OCI-LY1 (cell line): ENCODE measurements at regions not wholly inside any gene's neighbourhood (a gene's known extent, or its start where the extent isn't known, plus 50 kb on each side); places are given as distances from the start of the nearest gene placed in this dataset.

Experiments used
- EZH2 ChIP-seq: fragments of 200-600 bp; sonication (generic), shearing (Covaris generic); IDR thresholded peaks from 2 replicates; pipeline ENCODE4 v1.8.0; 2017; ENCODE audit warnings: borderline replicate concordance, mixed run types, mild to moderate bottlenecking, antibody characterized with exemption, low read length, moderate library complexity, mixed read lengths
- TF ChIP-seq, protein P1 (sequence below): fragments of 200-600 bp; sonication (generic), shearing (Covaris generic); IDR thresholded peaks from 2 replicates; pipeline ENCODE4 v1.5.1; 2017; ENCODE audit warnings: mild to moderate bottlenecking, antibody characterized with exemption, low read length, moderate library complexity, mixed read lengths

GRCh38 chr6:146898888-146899227 is 300.1 kb downstream of the ADGB start:
- TF ChIP-seq, protein P1, sequence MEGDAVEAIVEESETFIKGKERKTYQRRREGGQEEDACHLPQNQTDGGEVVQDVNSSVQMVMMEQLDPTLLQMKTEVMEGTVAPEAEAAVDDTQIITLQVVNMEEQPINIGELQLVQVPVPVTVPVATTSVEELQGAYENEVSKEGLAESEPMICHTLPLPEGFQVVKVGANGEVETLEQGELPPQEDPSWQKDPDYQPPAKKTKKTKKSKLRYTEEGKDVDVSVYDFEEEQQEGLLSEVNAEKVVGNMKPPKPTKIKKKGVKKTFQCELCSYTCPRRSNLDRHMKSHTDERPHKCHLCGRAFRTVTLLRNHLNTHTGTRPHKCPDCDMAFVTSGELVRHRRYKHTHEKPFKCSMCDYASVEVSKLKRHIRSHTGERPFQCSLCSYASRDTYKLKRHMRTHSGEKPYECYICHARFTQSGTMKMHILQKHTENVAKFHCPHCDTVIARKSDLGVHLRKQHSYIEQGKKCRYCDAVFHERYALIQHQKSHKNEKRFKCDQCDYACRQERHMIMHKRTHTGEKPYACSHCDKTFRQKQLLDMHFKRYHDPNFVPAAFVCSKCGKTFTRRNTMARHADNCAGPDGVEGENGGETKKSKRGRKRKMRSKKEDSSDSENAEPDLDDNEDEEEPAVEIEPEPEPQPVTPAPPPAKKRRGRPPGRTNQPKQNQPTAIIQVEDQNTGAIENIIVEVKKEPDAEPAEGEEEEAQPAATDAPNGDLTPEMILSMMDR, result no peak
- no peak for TF ChIP-seq EZH2
